GM12878 (cell line): ENCODE measurements at regions not wholly inside any gene's neighbourhood (a gene's known extent, or its start where the extent isn't known, plus 50 kb on each side); places are given as distances from the start of the nearest gene placed in this dataset.

Experiments
- ATAC-seq: fragments of 200-7000 bp; cut with Tn5 transposase; 3 replicates; pipeline ENCODE4 v1.9.1; 2020; ENCODE audit warnings: mild to moderate bottlenecking, moderate library complexity
- BruUV-seq: library from RNA; stranded (reverse); fragments of 400-500 nt; replicated peaks from 2 replicates; lab custom pipeline; 2021; lab: Mats Ljungman, UMichigan
- CTCF ChIA-PET: fragments of 300-600 bp; sonication (Branson Sonifier 250); formaldehyde crosslinking; extraction: SDS; loops from one replicate; lab custom pipeline; 2021; ENCODE audit warnings: inconsistent platforms; lab: Yijun Ruan, JAX
- POLR2A ChIA-PET: fragments of 350-600 bp; formaldehyde crosslinking; extraction: SDS; loops from one replicate; lab custom pipeline; 2021; ENCODE audit warnings: inconsistent platforms; lab: Charles Lee
- RAD21 ChIA-PET: fragments of 300-600 bp; sonication (Branson Sonifier 250); formaldehyde crosslinking; loops from one replicate; lab custom pipeline; 2023; ENCODE audit warnings: antibody characterized with exemption; ENCODE audit not compliant: unreplicated experiment; lab: Charles Lee
- SMC1A ChIA-PET: fragments of 300-600 bp; sonication (Branson Sonifier 250); formaldehyde crosslinking; loops from one replicate; lab custom pipeline; 2023; ENCODE audit not compliant: unreplicated experiment, uncharacterized antibody; lab: Charles Lee
- DNase-seq: peaks from one replicate; pipeline ENCODE4 v3.0.0-alpha.2; 2011; ENCODE audit warnings: low read depth, low spot score
- FAIRE-seq: peaks from 3 replicates; lab custom pipeline; 2011; peaks lifted over from hg19 to GRCh38; lab: Jason Lieb, UNC
- H2AFZ ChIP-seq: 2 replicates; pipeline ENCODE4 v1.6.0; 2011; ENCODE audit warnings: low read depth, low read length, control low read depth; ENCODE audit not compliant: control insufficient read depth
- H3K27ac ChIP-seq: 2 replicates; pipeline ENCODE4 v1.5.1; 2011; ENCODE audit warnings: control low read depth; ENCODE audit not compliant: control insufficient read depth, insufficient read depth
- H3K27me3 ChIP-seq, 2 experiments: replicated peaks in 1 of 2; 2 replicates each; pipeline versions ENCODE4 v1.6.0 to v1.6.1; 2011; ENCODE audit warnings: low read length in 1 of 2; ENCODE audit not compliant: control insufficient read depth in 2 of 2, insufficient read depth in 2 of 2
- H3K36me3 ChIP-seq, 2 experiments: 2 replicates each; pipeline ENCODE4 v1.5.1; 2011; ENCODE audit warnings: low read length in 1 of 2; ENCODE audit not compliant: control insufficient read depth in 2 of 2, insufficient read depth in 2 of 2
- H3K4me1 ChIP-seq: 2 replicates; pipeline ENCODE4 v1.6.1; 2011; ENCODE audit warnings: mild to moderate bottlenecking, low read length, moderate library complexity, mixed read lengths; ENCODE audit not compliant: control insufficient read depth, insufficient read depth
- H3K4me2 ChIP-seq: 2 replicates; pipeline ENCODE4 v1.6.0; 2011; ENCODE audit warnings: control low read depth; ENCODE audit not compliant: control insufficient read depth, insufficient read depth
- H3K4me3 ChIP-seq: fragments of 200-600 bp; sonication (generic); 2 replicates; pipeline ENCODE4 v1.5.1; 2016
- H3K79me2 ChIP-seq: 2 replicates; pipeline ENCODE4 v1.6.0; 2011; ENCODE audit warnings: low read length; ENCODE audit not compliant: control insufficient read depth, insufficient read depth
- H3K9ac ChIP-seq: 2 replicates; pipeline ENCODE4 v1.8.0; 2011; ENCODE audit warnings: low read length, control low read depth, mixed read lengths; ENCODE audit not compliant: control insufficient read depth, insufficient read depth
- H3K9me3 ChIP-seq: replicated peaks from 3 replicates; pipeline ENCODE4 v1.5.1; 2011; ENCODE audit warnings: mild to moderate bottlenecking, low read length; ENCODE audit not compliant: control insufficient read depth, insufficient read depth
- H4K20me1 ChIP-seq: 2 replicates; pipeline ENCODE4 v1.6.0; 2011; ENCODE audit not compliant: control insufficient read depth, insufficient read depth
- BRCA1 ChIP-seq: IDR thresholded peaks from 2 replicates; pipeline ENCODE4 v1.6.1; 2011; ENCODE audit warnings: low read depth, low read length, improper control_type of control experiment
- CREM ChIP-seq: IDR thresholded peaks from 2 replicates; pipeline ENCODE4 v1.6.1; 2014; ENCODE audit warnings: antibody characterized with exemption, low read depth
- EGR1 ChIP-seq, 2 experiments: IDR thresholded peaks; 1 replicate in 1 of 2; 2 replicates in 1 of 2; pipeline ENCODE4 v1.6.1; 2011 to 2012; ENCODE audit warnings: low read depth in 2 of 2, low read length in 2 of 2, borderline replicate concordance in 1 of 2, mild to moderate bottlenecking in 1 of 2, moderate library complexity in 1 of 2
- FOS ChIP-seq: IDR thresholded peaks from 3 replicates; pipeline ENCODE4 v1.6.1; 2011; ENCODE audit warnings: borderline replicate concordance; ENCODE audit not compliant: insufficient read length; ENCODE audit errors: extremely low read depth
- IKZF1 ChIP-seq: fragments of 450-650 bp; conservative IDR thresholded peaks from 2 replicates; pipeline ENCODE4 v1.6.1; 2017; ENCODE audit warnings: antibody characterized with exemption, mild to moderate bottlenecking
- MEF2A ChIP-seq: IDR thresholded peaks from 2 replicates; pipeline ENCODE4 v1.6.1; 2011; ENCODE audit warnings: low read depth, mild to moderate bottlenecking, low read length, moderate library complexity; ENCODE audit not compliant: insufficient read depth
- MYB ChIP-seq: fragments of 150-350 bp; IDR thresholded peaks from 2 replicates; pipeline ENCODE4 v1.6.1; 2014; ENCODE audit warnings: mild to moderate bottlenecking, low read depth, low read length, borderline replicate concordance
- POLR2AphosphoS2 ChIP-seq: IDR thresholded peaks from 2 replicates; pipeline ENCODE4 v1.6.1; 2011; ENCODE audit warnings: low read depth, mild to moderate bottlenecking, low read length, improper control_type of control experiment, moderate library complexity
- SMAD1 ChIP-seq: fragments of 450-650 bp; IDR thresholded peaks from 2 replicates; pipeline ENCODE4 v1.6.1; 2018; ENCODE audit warnings: mild to moderate bottlenecking, low read depth; ENCODE audit not compliant: partially characterized antibody
- ZSCAN29 ChIP-seq: fragments of 450-650 bp; IDR thresholded peaks from 2 replicates; pipeline ENCODE4 v1.6.1; 2017; ENCODE audit warnings: mild to moderate bottlenecking, moderate library complexity
- WGBS: methylation state at CpG from one replicate; pipeline ENCODE4 v1.1.6; 2016; ENCODE audit warnings: low lambda C conversion rate; ENCODE audit not compliant: insufficient replicate concordance, insufficient coverage; ENCODE audit errors: missing lambda C conversion rate; 5-methylcytosine and 5-hydroxymethylcytosine counted together
- in situ Hi-C: fragments of 300-500 bp; cut with MboI; formaldehyde crosslinking; loops from 9 replicates; pipeline ENCODE4 v1.14.3; 2018; ENCODE audit warnings: mixed read lengths
- intact Hi-C: fragments of 100-400 bp; cut with micrococcal nuclease; formaldehyde crosslinking; loops from one replicate; pipeline ENCODE4 v1.14.2; 2022; ENCODE audit not compliant: unreplicated experiment
- TF ChIP-seq, protein P1 (sequence below), 3 experiments: IDR thresholded peaks in 2 of 3; conservative IDR thresholded peaks in 1 of 3; 2 replicates each; pipeline ENCODE4 v1.5.1; 2011; ENCODE audit warnings: low read depth in 3 of 3, low read length in 3 of 3, mild to moderate bottlenecking in 3 of 3, control low read depth in 2 of 3, moderate library complexity in 2 of 3, inconsistent platforms in 1 of 3, mixed read lengths in 1 of 3; ENCODE audit not compliant: control insufficient read depth in 2 of 3, insufficient read depth in 1 of 3; ENCODE audit errors: extremely low read depth in 1 of 3
- TF ChIP-seq, protein P2 (sequence below): IDR thresholded peaks from 2 replicates; pipeline ENCODE4 v1.6.1; 2011; ENCODE audit warnings: borderline replicate concordance, low read depth, mild to moderate bottlenecking, moderate library complexity, mixed read lengths, low read length; ENCODE audit not compliant: insufficient read depth; ENCODE audit errors: extremely low read length

DNA sequence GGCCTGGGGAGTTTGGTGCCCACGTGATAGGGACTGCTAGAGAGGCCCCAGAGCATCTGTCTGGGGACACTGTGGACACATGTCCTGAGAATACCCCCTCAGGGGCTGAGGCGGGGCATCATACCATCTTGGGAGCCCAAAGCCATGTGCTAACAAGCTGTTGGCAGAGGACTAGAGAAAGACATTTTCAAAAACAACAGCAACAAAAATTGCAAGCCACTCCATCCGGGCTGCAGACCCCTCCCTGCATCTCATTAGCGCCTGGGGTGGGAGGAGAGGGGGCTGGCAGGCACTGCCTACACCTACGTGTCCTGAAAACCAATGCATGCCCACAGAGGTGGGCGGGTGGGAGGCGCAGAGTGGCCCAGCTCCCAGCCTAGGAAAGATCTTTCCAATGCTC is 507.4 kb upstream of the PODXL start:
- DNase-seq, result no peak
- ChIA-PET RAD21 (no interaction called here), POLR2A (no interaction called here), CTCF (no interaction called here)
- no peaks in the 10 kb centered on the region for H3K79me2 ChIP-seq
- no peak for FAIRE-seq
- no peak overlapping the region for H3K4me2 ChIP-seq
- no peaks in the 10 kb centered on the region; the same call in 2 of the 3 replicates for H3K9me3 ChIP-seq
- H3K36me3 ChIP-seq, result no peaks in the 10 kb centered on the region
- intact Hi-C loops, result no loop called here
- H3K4me3 ChIP-seq, result no peak overlapping the region
- ATAC-seq, result no peak
- no peak overlapping the region for H3K9ac ChIP-seq
- H3K27ac ChIP-seq, result no peak overlapping the region
- no peak for TF ChIP-seq BRCA1
- no peak for TF ChIP-seq FOS
- no peak for TF ChIP-seq MEF2A
- TF ChIP-seq CREM, result no peak
- TF ChIP-seq SMAD1, result no peak
- TF ChIP-seq MYB, result no peak
- no peak for TF ChIP-seq EGR1 (IDR thresholded peaks at IDR 0.05; ENCODE audit: borderline replicate concordance in 1 of 2, low read depth in 2 of 2, low read length in 2 of 2)
- TF ChIP-seq IKZF1, result no peak
- TF ChIP-seq POLR2AphosphoS2, result no peak
- TF ChIP-seq, protein P1, sequence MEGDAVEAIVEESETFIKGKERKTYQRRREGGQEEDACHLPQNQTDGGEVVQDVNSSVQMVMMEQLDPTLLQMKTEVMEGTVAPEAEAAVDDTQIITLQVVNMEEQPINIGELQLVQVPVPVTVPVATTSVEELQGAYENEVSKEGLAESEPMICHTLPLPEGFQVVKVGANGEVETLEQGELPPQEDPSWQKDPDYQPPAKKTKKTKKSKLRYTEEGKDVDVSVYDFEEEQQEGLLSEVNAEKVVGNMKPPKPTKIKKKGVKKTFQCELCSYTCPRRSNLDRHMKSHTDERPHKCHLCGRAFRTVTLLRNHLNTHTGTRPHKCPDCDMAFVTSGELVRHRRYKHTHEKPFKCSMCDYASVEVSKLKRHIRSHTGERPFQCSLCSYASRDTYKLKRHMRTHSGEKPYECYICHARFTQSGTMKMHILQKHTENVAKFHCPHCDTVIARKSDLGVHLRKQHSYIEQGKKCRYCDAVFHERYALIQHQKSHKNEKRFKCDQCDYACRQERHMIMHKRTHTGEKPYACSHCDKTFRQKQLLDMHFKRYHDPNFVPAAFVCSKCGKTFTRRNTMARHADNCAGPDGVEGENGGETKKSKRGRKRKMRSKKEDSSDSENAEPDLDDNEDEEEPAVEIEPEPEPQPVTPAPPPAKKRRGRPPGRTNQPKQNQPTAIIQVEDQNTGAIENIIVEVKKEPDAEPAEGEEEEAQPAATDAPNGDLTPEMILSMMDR (IDR thresholded peaks at IDR 0.05 in 2 of 3, conservative IDR thresholded peaks at IDR 0.05 in 1 of 3; ENCODE audit: control insufficient read depth in 2 of 3, extremely low read depth in 1 of 3, insufficient read depth in 1 of 3, low read depth in 3 of 3, low read length in 3 of 3), result no peak
- TF ChIP-seq ZSCAN29, result no peak
- TF ChIP-seq, protein P2, sequence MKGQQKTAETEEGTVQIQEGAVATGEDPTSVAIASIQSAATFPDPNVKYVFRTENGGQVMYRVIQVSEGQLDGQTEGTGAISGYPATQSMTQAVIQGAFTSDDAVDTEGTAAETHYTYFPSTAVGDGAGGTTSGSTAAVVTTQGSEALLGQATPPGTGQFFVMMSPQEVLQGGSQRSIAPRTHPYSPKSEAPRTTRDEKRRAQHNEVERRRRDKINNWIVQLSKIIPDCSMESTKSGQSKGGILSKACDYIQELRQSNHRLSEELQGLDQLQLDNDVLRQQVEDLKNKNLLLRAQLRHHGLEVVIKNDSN, result no peak
- TF ChIP-seq, all 136 proteins: peak for 0
- WGBS, result 12% methylated on average over 7 of the region's 7 CpGs
- no peaks in the 10 kb centered on the region for H4K20me1 ChIP-seq
- in situ Hi-C loops, result no loop called here
- no peaks in the 10 kb centered on the region for H3K4me1 ChIP-seq
- BruUV-seq, result no TSS peak
- no peak overlapping the region for H2AFZ ChIP-seq
- no peaks in the 10 kb centered on the region for H3K27me3 ChIP-seq
- SMC1A ChIA-PET, result interaction anchor here (2.2 kb wide), 1 partner anchor 14 kb away, joined by 6 read pairs; no protein-coding TSS in a partner anchor
